ENCODE measurements at regions not wholly inside any gene's neighbourhood (a gene's known extent, or its start where the extent isn't known, plus 50 kb on each side); places are given as distances from the start of the nearest gene placed in this dataset.

DNA sequence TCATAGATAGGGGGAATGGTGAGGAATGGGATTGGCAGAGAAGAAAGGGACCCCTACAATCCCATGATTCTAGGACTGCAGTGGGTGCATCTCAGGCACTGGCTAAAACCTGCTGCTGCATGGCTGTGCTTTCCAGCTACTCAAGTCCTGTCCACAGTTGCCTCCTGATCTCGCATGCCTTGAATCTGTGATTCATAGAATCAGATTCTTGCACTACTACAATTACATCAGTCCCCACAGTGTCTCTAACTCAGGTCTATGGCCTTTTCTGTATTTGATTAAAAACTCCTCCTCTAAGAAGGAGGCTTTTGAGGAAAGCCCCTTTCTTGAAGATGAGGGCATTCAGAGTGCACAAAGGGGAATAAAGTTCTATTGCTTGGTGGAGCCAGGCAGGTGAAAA, 117.4 kb downstream of the LRATD1 start:
- no peak for TF ChIP-seq POLR2AphosphoS5 (IDR thresholded peaks at IDR 0.05; ENCODE audit: low read depth, low read length)
- TF ChIP-seq TCF7L2 (IDR thresholded peaks at IDR 0.05; ENCODE audit: low read depth, low read length), result no peak
- TF ChIP-seq SIN3A (IDR thresholded peaks at IDR 0.05; ENCODE audit: borderline replicate concordance, insufficient read depth, low read depth, low read length), result no peak
- TF ChIP-seq REST (IDR thresholded peaks at IDR 0.05; ENCODE audit: insufficient read depth in 1 of 2, low read depth in 2 of 2, low read length in 1 of 2), result no peak
- TF ChIP-seq, protein P1, sequence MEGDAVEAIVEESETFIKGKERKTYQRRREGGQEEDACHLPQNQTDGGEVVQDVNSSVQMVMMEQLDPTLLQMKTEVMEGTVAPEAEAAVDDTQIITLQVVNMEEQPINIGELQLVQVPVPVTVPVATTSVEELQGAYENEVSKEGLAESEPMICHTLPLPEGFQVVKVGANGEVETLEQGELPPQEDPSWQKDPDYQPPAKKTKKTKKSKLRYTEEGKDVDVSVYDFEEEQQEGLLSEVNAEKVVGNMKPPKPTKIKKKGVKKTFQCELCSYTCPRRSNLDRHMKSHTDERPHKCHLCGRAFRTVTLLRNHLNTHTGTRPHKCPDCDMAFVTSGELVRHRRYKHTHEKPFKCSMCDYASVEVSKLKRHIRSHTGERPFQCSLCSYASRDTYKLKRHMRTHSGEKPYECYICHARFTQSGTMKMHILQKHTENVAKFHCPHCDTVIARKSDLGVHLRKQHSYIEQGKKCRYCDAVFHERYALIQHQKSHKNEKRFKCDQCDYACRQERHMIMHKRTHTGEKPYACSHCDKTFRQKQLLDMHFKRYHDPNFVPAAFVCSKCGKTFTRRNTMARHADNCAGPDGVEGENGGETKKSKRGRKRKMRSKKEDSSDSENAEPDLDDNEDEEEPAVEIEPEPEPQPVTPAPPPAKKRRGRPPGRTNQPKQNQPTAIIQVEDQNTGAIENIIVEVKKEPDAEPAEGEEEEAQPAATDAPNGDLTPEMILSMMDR (IDR thresholded peaks at IDR 0.05), result no peak
- no peaks in the 10 kb centered on the region for H3K4me1 ChIP-seq (ENCODE audit: control insufficient read depth, insufficient read depth, low read length)
- H3K27me3 ChIP-seq (ENCODE audit: control insufficient read depth, insufficient read depth, low read length), result no peaks in the 10 kb centered on the region
- intact Hi-C loops (cut with micrococcal nuclease; ENCODE audit: unreplicated experiment), result no loop called here
- H3K9me3 ChIP-seq (ENCODE audit: control insufficient read depth, insufficient read depth, low read depth, low read length), result 0 out of 2 replicates have a peak, but pooled peaks cover 2% of the 10 kb centered on the region
- no peak overlapping the region for H3K4me3 ChIP-seq (ENCODE audit: low read depth in 2 of 2, low read length in 2 of 2)
- H3K27ac ChIP-seq (ENCODE audit: low read length), result no peak overlapping the region
- POLR2A ChIA-PET, result no interaction called here
- DNase-seq (ENCODE audit: low read depth, low spot score), result no peak
- no peaks in the 10 kb centered on the region for H3K36me3 ChIP-seq (ENCODE audit: control insufficient read depth, insufficient read depth, low read length)
- no peak for ATAC-seq
- BruUV-seq (replicated peaks), result no TSS peak
- in situ Hi-C loops (cut with HindIII; ENCODE audit: low pct_unique_long_range_greater_than_20kb, low sequenced_read_pairs), result no loop called here
- CTCF ChIA-PET, result no interaction called here

DNA sequence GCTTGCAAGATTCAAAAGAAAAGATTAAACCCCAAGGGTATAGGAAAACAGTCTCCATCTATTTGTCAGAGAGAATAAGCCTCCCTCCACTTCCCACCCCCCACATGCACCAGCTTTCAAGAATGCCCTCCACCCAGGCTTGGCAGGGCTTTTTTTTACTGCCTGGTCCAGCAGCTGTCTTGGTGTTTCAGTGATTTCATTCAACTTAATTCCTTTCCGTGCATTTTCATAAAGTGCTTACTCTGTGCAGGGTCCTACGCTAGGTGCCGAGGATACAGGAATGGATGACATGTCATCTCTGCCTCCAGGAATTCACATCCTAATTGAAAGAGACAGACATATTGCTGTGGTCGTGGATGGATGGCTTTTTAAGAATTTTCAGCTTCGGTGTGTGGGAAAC, 117.9 kb downstream of the LRATD1 start:
- H3K4me3 ChIP-seq (ENCODE audit: low read depth in 2 of 2, low read length in 2 of 2), result no peak overlapping the region
- BruUV-seq (replicated peaks), result no TSS peak
- CTCF ChIA-PET, result no interaction called here
- no peaks in the 10 kb centered on the region for H3K27me3 ChIP-seq (ENCODE audit: control insufficient read depth, insufficient read depth, low read length)
- in situ Hi-C loops (cut with HindIII; ENCODE audit: low pct_unique_long_range_greater_than_20kb, low sequenced_read_pairs) (no loop called here), intact Hi-C loops (cut with micrococcal nuclease; ENCODE audit: unreplicated experiment) (no loop called here)
- no peak overlapping the region for H3K27ac ChIP-seq (ENCODE audit: low read length)
- DNase-seq (ENCODE audit: low read depth, low spot score) (no peak), ATAC-seq (no peak)
- no peaks in the 10 kb centered on the region for H3K4me1 ChIP-seq (ENCODE audit: control insufficient read depth, insufficient read depth, low read length)
- H3K9me3 ChIP-seq (ENCODE audit: control insufficient read depth, insufficient read depth, low read depth, low read length), result 0 out of 2 replicates have a peak, but pooled peaks cover 2% of the 10 kb centered on the region
- POLR2A ChIA-PET, result no interaction called here
- TF ChIP-seq, protein P1 (IDR thresholded peaks at IDR 0.05), result no peak
- no peak for TF ChIP-seq TCF7L2 (IDR thresholded peaks at IDR 0.05; ENCODE audit: low read depth, low read length)
- no peak for TF ChIP-seq REST (IDR thresholded peaks at IDR 0.05; ENCODE audit: insufficient read depth in 1 of 2, low read depth in 2 of 2, low read length in 1 of 2)
- no peak for TF ChIP-seq SIN3A (IDR thresholded peaks at IDR 0.05; ENCODE audit: borderline replicate concordance, insufficient read depth, low read depth, low read length)
- TF ChIP-seq POLR2AphosphoS5 (IDR thresholded peaks at IDR 0.05; ENCODE audit: low read depth, low read length), result no peak
- H3K36me3 ChIP-seq (ENCODE audit: control insufficient read depth, insufficient read depth, low read length), result no peaks in the 10 kb centered on the region

All from Panc1 (cell line).